A549 (cell line): ENCODE measurements at regions not wholly inside any gene's neighbourhood (a gene's known extent, or its start where the extent isn't known, plus 50 kb on each side); places are given as distances from the start of the nearest gene placed in this dataset.

Source experiments
- ATAC-seq, 2 experiments: fragments of 200-7000 bp in 1 of 2; fragments of >200 bp in 1 of 2; cut with Nextera tagmentation in 1 of 2; cut with Tn5 transposase in 1 of 2; 3 replicates each; pipeline versions ENCODE4 v1.8.0 to v1.9.1; 2018 to 2020; ENCODE audit warnings: mild to moderate bottlenecking in 1 of 2, moderate library complexity in 1 of 2
- CTCF ChIA-PET: fragments of 300-600 bp; sonication (Branson Sonifier 250); formaldehyde crosslinking; extraction: SDS; loops from one replicate; lab custom pipeline; 2021; ENCODE audit warnings: antibody characterized with exemption, inconsistent platforms; lab: Yijun Ruan, JAX
- POLR2A ChIA-PET: fragments of 350-600 bp; formaldehyde crosslinking; extraction: SDS; loops from one replicate; lab custom pipeline; 2021; ENCODE audit warnings: antibody characterized with exemption, inconsistent platforms; lab: Yijun Ruan, JAX
- DNase-seq, 2 experiments: peaks; one replicate each; pipeline versions ENCODE4 v3.0.0 to v3.0.0-alpha.2; 2011 to 2016; ENCODE audit warnings: low read depth in 1 of 2, low spot score in 1 of 2
- FAIRE-seq: peaks from 2 replicates; lab custom pipeline; 2011; peaks lifted over from hg19 to GRCh38; lab: Jason Lieb, UNC
- H3K27ac ChIP-seq, 2 experiments: fragments of >200 bp; sonication (Bioruptor Twin); formaldehyde crosslinking; 3 replicates each; pipeline ENCODE4 v1.5.1; 2016 to 2017
- H3K4me1 ChIP-seq: fragments of >200 bp; sonication (Bioruptor Twin); formaldehyde crosslinking; 3 replicates; pipeline ENCODE4 v1.6.1; 2016
- H3K4me2 ChIP-seq: fragments of >200 bp; sonication (Bioruptor Twin); formaldehyde crosslinking; 3 replicates; pipeline ENCODE4 v1.6.1; 2016
- H3K4me3 ChIP-seq: fragments of >200 bp; sonication (Bioruptor Twin); formaldehyde crosslinking; 3 replicates; pipeline ENCODE4 v1.5.1; 2016
- H3K9me3 ChIP-seq: fragments of >200 bp; sonication (Bioruptor Twin); formaldehyde crosslinking; 3 replicates; pipeline ENCODE4 v1.6.1; 2016
- CBX2 ChIP-seq: fragments of 200-600 bp; sonication (generic); IDR thresholded peaks from 2 replicates; pipeline ENCODE4 v1.6.1; 2016; ENCODE audit warnings: low read depth, mild to moderate bottlenecking, borderline replicate concordance
- CBX8 ChIP-seq: fragments of 200-600 bp; sonication (generic); IDR thresholded peaks from 2 replicates; pipeline ENCODE4 v1.6.1; 2016
- CEBPB ChIP-seq, 2 experiments: fragments of >200 bp in 1 of 2; sonication (Bioruptor Twin) in 1 of 2; formaldehyde crosslinking in 1 of 2; IDR thresholded peaks; 2 replicates each; pipeline ENCODE4 v1.6.1; 2012 to 2016
- CHD4 ChIP-seq: fragments of 200-600 bp; sonication (generic); IDR thresholded peaks from 2 replicates; pipeline ENCODE4 v1.6.1; 2016; ENCODE audit warnings: antibody characterized with exemption, mild to moderate bottlenecking, borderline replicate concordance
- EHF ChIP-seq: fragments of 250-450 bp; sonication (Bioruptor Pico); IDR thresholded peaks from 2 replicates; pipeline ENCODE4 v1.5.0; 2020; ENCODE audit warnings: mild to moderate bottlenecking
- EHMT2 ChIP-seq: fragments of 200-600 bp; sonication (generic); IDR thresholded peaks from 2 replicates; pipeline ENCODE4 v1.6.1; 2016; ENCODE audit warnings: antibody characterized with exemption, low read depth, mild to moderate bottlenecking, moderate library complexity
- ESRRA ChIP-seq: fragments of 150-350 bp; IDR thresholded peaks from 2 replicates; pipeline ENCODE4 v1.6.1; 2014; ENCODE audit warnings: mild to moderate bottlenecking, low read length, borderline replicate concordance
- FOSB ChIP-seq: fragments of 250-450 bp; sonication (Bioruptor Pico); IDR thresholded peaks from 2 replicates; pipeline ENCODE4 v1.5.0; 2020; ENCODE audit warnings: mild to moderate bottlenecking, moderate library complexity
- FOSL2 ChIP-seq, 2 experiments: fragments of 450-650 bp in 1 of 2; fragments of >200 bp in 1 of 2; sonication (Bioruptor Twin) in 1 of 2; formaldehyde crosslinking; IDR thresholded peaks; 2 replicates each; pipeline versions ENCODE4 v1.5.0 to v1.6.1; 2016 to 2020; ENCODE audit warnings: mild to moderate bottlenecking in 1 of 2, moderate library complexity in 1 of 2
- GATA3 ChIP-seq: IDR thresholded peaks from 2 replicates; pipeline ENCODE4 v1.6.1; 2012; ENCODE audit warnings: borderline replicate concordance
- HEYL ChIP-seq: fragments of 250-450 bp; sonication (Bioruptor Pico); IDR thresholded peaks from 2 replicates; pipeline ENCODE4 v1.8.0; 2021; ENCODE audit warnings: mild to moderate bottlenecking, moderate library complexity
- KDM1A ChIP-seq: fragments of 200-600 bp; sonication (generic); IDR thresholded peaks from 2 replicates; pipeline ENCODE4 v1.6.1; 2016; ENCODE audit warnings: low read depth, mild to moderate bottlenecking
- KDM5A ChIP-seq: fragments of 200-600 bp; sonication (generic); IDR thresholded peaks from 2 replicates; pipeline ENCODE4 v1.6.1; 2016; ENCODE audit warnings: antibody characterized with exemption, mild to moderate bottlenecking
- MAFK ChIP-seq: fragments of 450-650 bp; IDR thresholded peaks from 2 replicates; pipeline ENCODE4 v1.6.1; 2014; ENCODE audit not compliant: partially characterized antibody
- MAZ ChIP-seq: fragments of 150-350 bp; IDR thresholded peaks from 2 replicates; pipeline ENCODE4 v1.6.1; 2014; ENCODE audit warnings: antibody characterized with exemption, low read depth, low read length, borderline replicate concordance
- NFE2L2 ChIP-seq: fragments of 150-350 bp; conservative IDR thresholded peaks from 2 replicates; pipeline ENCODE4 v1.6.1; 2014; ENCODE audit warnings: low read length
- PHF8 ChIP-seq: fragments of 200-600 bp; sonication (generic); IDR thresholded peaks from 2 replicates; pipeline ENCODE4 v1.6.1; 2016; ENCODE audit warnings: low read depth, mild to moderate bottlenecking, antibody characterized with exemption, moderate library complexity, borderline replicate concordance
- POLR2A ChIP-seq: IDR thresholded peaks from 2 replicates; pipeline ENCODE4 v1.6.1; 2012; ENCODE audit warnings: mild to moderate bottlenecking, low read length
- RAD21 ChIP-seq, 2 experiments: fragments of >200 bp in 1 of 2; sonication (Bioruptor Twin) in 1 of 2; formaldehyde crosslinking in 1 of 2; IDR thresholded peaks in 1 of 2; conservative IDR thresholded peaks in 1 of 2; 2 replicates in 1 of 2; 3 replicates in 1 of 2; pipeline ENCODE4 v1.6.1; 2012 to 2018; ENCODE audit warnings: inconsistent platforms in 1 of 2
- RARB ChIP-seq: fragments of 250-450 bp; sonication (Bioruptor Pico); IDR thresholded peaks from 2 replicates; pipeline ENCODE4 v1.8.0; 2021; ENCODE audit warnings: mild to moderate bottlenecking, moderate library complexity
- SMC3 ChIP-seq: fragments of >200 bp; sonication (Bioruptor Twin); formaldehyde crosslinking; IDR thresholded peaks from 3 replicates; pipeline ENCODE4 v1.6.1; 2018; ENCODE audit warnings: inconsistent platforms
- SREBF2 ChIP-seq: fragments of 450-650 bp; IDR thresholded peaks from 2 replicates; pipeline ENCODE4 v1.6.1; 2014; ENCODE audit warnings: mild to moderate bottlenecking, moderate library complexity
- TFCP2L1 ChIP-seq: fragments of 250-450 bp; sonication (Bioruptor Pico); IDR thresholded peaks from 2 replicates; pipeline ENCODE4 v1.5.0; 2021; ENCODE audit warnings: mild to moderate bottlenecking
- ZC3H11A ChIP-seq: fragments of 450-650 bp; IDR thresholded peaks from 2 replicates; pipeline ENCODE4 v1.6.1; 2014; ENCODE audit warnings: antibody characterized with exemption, mild to moderate bottlenecking
- ZNF302 ChIP-seq: fragments of 250-450 bp; sonication (Bioruptor Pico); IDR thresholded peaks from 2 replicates; pipeline ENCODE4 v1.9.0; 2021; ENCODE audit warnings: inconsistent platforms, mild to moderate bottlenecking, moderate library complexity
- WGBS: methylation state at CpG from one replicate; pipeline ENCODE4 v1.1.6; 2017; ENCODE audit errors: missing lambda C conversion rate; 5-methylcytosine and 5-hydroxymethylcytosine counted together
- TF ChIP-seq, protein P1 (sequence below): fragments of 150-350 bp; IDR thresholded peaks from 2 replicates; pipeline ENCODE4 v1.6.1; 2014; ENCODE audit warnings: low read depth, mild to moderate bottlenecking, low read length
- TF ChIP-seq, protein P2 (sequence below): fragments of >200 bp; sonication (Bioruptor Twin); formaldehyde crosslinking; IDR thresholded peaks from 2 replicates; pipeline ENCODE4 v1.6.1; 2016
- TF ChIP-seq, protein P3 (sequence below): fragments of >200 bp; sonication (Bioruptor Twin); formaldehyde crosslinking; IDR thresholded peaks from 3 replicates; pipeline ENCODE4 v1.5.1; 2016

DNA sequence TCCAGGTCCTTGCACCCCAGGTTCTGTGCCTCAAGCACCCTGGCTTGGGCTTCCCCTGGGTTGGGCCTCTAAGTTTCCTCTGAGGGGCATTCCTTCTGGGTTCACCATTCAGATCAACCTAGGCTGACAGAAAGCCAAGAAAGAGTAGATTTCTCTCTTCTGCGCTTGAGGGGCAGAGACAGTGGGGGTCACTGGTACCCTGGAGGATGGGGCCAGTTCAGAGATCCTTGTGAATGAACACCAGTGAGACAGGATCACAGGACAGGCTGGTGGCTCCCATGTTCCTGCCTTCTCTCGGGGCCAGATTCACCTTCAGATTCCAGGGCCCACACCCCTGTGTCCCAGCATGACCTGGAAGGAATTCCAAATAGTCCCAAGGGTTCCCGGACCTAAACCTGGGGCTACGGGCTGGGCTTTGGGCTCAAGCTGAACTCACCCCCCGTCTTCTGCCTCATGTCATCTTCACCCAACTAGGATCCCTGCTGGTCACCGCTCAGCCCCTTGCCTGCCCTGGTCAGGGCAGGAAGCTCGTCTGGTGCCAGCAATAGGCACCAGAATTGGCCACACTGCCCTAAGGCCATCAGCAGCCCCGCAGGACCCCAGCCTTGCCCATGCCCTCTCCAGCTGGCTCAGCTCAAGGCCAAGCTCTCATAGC is 91.8 kb upstream of the MVB12B start:
- Histone ChIP-seq H3K9me3 (no peaks in the 10 kb centered on the region; the same call in 2 of the 3 replicates), H3K4me2 (no peak overlapping the region), H3K4me1 (no peaks in the 10 kb centered on the region), H3K4me3 (no peak overlapping the region), H3K27ac (no peak overlapping the region)
- FAIRE-seq, result no peak
- no peak for DNase-seq
- TF ChIP-seq, protein P1, sequence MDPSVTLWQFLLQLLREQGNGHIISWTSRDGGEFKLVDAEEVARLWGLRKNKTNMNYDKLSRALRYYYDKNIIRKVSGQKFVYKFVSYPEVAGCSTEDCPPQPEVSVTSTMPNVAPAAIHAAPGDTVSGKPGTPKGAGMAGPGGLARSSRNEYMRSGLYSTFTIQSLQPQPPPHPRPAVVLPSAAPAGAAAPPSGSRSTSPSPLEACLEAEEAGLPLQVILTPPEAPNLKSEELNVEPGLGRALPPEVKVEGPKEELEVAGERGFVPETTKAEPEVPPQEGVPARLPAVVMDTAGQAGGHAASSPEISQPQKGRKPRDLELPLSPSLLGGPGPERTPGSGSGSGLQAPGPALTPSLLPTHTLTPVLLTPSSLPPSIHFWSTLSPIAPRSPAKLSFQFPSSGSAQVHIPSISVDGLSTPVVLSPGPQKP, result no peak
- TF ChIP-seq TFCP2L1 (CRISPR knock-in tag) (no peak), CBX8 (no peak), SMC3 (no peak), CHD4 (no peak), RARB (CRISPR knock-in tag) (no peak), CEBPB (IDR thresholded peaks at IDR 0.05) (no peak), FOSB (no peak), HEYL (CRISPR knock-in tag) (no peak), EHF (CRISPR knock-in tag) (no peak), EHMT2 (no peak), ZNF302 (CRISPR knock-in tag) (no peak), KDM5A (no peak), FOSL2 (IDR thresholded peaks at IDR 0.05) (no peak), FOSL2 (CRISPR knock-in tag; IDR thresholded peaks at IDR 0.05) (no peak), PHF8 (no peak), ESRRA (no peak), RAD21 (conservative IDR thresholded peaks at IDR 0.05 in 1 of 2, IDR thresholded peaks at IDR 0.05 in 1 of 2) (no peak), GATA3 (no peak)
- POLR2A ChIA-PET, result no interaction called here
- CTCF ChIA-PET, result interaction anchor here (1.0 to 12.7 kb wide), 4 partner anchors 10 to 827 kb away, joined by 3 to 97 read pairs (median 4); no protein-coding TSS in a partner anchor
- WGBS, result 56% methylated on average over 7 of the region's 8 CpGs
- no peak for ATAC-seq

DNA sequence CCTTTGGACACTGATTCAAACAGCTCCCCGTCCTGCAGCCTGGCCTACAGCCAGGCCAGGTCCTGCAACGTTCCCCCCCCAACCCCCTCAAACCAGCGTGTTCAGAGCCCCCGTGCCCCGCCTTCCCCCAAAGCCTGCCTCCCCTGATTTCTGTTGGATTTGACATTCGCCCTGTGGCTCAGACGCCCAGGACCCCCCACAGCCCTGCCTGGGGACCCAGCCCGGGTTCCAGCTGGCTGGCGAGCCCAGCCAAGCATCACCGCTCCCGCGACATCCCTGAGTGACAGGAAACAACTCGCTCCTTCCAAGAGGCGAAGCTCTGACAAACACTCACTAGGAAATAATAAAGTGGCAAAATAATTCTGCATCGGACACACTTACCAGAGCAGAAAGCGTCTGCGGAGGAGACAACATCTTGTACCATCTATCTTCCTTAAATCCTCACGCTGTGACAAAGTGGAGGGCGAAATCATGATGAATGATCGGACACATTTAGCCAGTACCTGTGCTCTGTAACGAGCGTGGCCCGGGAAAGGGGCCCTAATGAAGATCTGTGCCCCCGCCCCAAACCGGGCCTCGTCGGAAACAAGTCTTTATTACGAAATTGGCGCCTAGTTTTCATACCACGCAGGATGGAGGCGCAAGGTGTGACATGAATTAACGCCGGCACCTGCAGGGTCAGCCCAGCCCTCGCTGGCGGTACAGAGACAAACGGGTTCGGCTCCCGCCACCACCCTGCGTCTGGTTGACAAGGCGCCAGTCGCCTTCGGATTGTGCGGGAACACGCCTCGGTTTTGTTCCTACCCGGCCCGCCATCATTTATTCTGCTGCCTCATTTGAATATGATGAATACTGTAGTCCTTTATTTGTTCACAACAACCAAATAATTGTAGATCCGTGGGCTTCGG is 91.0 kb upstream of the MVB12B start:
- Histone ChIP-seq H3K4me3 (no peak overlapping the region), H3K27ac (no peak overlapping the region), H3K9me3 (no peaks in the 10 kb centered on the region; the same call in 2 of the 3 replicates), H3K4me2 (no peak overlapping the region), H3K4me1 (no peaks in the 10 kb centered on the region)
- ChIA-PET CTCF (interaction anchor here (1.0 to 12.7 kb wide), 2 partner anchors 256 to 828 kb away, joined by 4 to 97 read pairs; no protein-coding TSS in a partner anchor), POLR2A (no interaction called here)
- 76% methylated on average over 44 of the region's 49 CpGs for WGBS
- ATAC-seq (no peak), DNase-seq (no peak), FAIRE-seq (no peak)
- TF ChIP-seq POLR2A, result no peak
- TF ChIP-seq ESRRA, result no peak
- TF ChIP-seq, protein P2, sequence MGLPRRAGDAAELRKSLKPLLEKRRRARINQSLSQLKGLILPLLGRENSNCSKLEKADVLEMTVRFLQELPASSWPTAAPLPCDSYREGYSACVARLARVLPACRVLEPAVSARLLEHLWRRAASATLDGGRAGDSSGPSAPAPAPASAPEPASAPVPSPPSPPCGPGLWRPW, result no peak
- TF ChIP-seq KDM1A, result no peak
- no peak for TF ChIP-seq CEBPB (IDR thresholded peaks at IDR 0.05)
- TF ChIP-seq, protein P3, sequence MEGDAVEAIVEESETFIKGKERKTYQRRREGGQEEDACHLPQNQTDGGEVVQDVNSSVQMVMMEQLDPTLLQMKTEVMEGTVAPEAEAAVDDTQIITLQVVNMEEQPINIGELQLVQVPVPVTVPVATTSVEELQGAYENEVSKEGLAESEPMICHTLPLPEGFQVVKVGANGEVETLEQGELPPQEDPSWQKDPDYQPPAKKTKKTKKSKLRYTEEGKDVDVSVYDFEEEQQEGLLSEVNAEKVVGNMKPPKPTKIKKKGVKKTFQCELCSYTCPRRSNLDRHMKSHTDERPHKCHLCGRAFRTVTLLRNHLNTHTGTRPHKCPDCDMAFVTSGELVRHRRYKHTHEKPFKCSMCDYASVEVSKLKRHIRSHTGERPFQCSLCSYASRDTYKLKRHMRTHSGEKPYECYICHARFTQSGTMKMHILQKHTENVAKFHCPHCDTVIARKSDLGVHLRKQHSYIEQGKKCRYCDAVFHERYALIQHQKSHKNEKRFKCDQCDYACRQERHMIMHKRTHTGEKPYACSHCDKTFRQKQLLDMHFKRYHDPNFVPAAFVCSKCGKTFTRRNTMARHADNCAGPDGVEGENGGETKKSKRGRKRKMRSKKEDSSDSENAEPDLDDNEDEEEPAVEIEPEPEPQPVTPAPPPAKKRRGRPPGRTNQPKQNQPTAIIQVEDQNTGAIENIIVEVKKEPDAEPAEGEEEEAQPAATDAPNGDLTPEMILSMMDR, result no peak
- no peak for TF ChIP-seq CBX2
- TF ChIP-seq FOSB, result no peak
- no peak for TF ChIP-seq SREBF2
- TF ChIP-seq ZC3H11A, result no peak
- no peak for TF ChIP-seq MAZ
- no peak for TF ChIP-seq EHF (CRISPR knock-in tag)
- no peak for TF ChIP-seq NFE2L2
- no peak for TF ChIP-seq KDM5A
- TF ChIP-seq MAFK, result no peak
